HG03565 (cell line): ENCODE measurements at regions not wholly inside any gene's neighbourhood (a gene's known extent, or its start where the extent isn't known, plus 50 kb on each side); places are given as distances from the start of the nearest gene placed in this dataset.

Source experiments
- ATAC-seq: cut with Tn5 transposase; IDR thresholded peaks from one replicate; pipeline ENCODE4 v1.9.1; 2021; ENCODE audit warnings: mild to moderate bottlenecking, moderate library complexity; ENCODE audit not compliant: unreplicated experiment

DNA sequence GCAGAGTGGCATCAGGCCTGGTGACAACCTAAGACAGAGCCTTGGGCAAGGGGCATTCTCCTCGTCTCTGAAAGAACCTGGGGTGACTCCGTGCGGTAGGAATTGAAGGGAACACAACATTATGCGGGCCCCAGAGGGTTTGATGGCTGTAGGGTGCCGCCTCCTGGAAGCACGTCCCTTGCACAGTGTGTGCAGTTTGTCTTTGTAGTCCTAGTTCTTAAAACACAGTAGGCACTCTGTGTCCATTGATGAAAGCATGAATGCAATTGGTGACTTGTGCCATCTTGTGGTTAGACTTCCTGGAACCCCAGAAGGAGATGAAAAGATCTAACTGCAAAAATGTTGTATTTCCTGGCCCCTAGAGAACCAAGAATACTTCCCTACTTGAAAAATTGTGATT, 279.8 kb downstream of the UTP18 start:
- no peak for ATAC-seq

DNA sequence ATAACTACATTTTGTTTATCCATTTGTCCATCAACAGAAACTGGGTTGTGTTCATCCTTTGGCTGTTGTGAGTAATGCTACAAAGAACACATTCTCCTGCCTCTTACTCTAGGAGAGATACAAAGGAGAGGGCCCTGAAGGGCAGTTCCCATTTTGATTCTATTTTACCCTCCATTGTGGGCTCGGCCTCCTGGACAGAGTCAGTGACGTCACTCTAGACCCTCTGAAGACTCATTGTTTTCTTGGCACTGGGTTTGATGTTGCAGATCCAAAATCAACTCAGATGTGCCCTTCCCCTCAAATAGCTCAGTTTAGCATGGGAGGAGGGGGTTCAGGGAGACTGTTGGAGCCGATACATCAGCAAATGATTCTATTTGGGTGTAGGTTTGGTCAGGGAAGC, 280.9 kb downstream of the UTP18 start:
- no peak for ATAC-seq

DNA sequence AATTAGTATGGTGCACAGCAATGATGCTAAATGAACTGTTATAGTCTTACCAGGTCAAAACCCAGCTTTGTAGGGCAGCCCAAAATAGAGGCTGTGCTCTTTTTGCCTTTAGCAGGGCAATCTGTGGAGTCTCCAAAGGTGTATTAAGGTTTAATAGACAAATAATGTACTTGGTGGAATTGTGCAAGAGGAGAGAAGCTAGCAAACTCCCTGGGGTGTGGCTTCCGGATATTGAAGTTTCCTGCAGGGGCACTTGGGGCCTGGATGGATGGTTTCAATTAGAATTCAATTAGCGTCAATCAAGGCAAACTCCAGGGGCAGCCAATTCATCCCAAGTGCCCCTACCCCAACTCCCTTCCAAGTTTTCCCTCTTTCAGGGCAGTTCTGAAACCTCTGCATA, 285.8 kb downstream of the UTP18 start:
- no peak for ATAC-seq

DNA sequence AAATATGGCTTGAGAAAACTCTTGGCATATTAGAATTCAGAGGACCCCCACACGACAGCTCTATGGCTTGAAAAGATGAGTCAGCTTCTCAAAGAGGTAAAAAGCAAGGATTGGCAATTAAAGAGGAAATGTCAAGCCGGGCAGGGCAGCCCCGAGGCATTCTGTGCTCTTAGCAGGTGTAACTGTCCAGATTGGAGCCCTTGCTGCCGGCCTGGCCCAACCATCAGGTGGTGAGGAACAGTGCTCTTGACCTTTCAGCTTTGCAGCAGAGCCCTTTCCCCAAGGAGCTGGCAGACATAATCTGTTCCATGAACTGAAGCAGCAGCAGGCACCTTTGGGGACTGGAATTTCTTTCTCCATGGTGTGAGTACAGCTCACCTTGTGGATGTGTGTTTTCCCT, 287.8 kb downstream of the UTP18 start:
- ATAC-seq = no peak

DNA sequence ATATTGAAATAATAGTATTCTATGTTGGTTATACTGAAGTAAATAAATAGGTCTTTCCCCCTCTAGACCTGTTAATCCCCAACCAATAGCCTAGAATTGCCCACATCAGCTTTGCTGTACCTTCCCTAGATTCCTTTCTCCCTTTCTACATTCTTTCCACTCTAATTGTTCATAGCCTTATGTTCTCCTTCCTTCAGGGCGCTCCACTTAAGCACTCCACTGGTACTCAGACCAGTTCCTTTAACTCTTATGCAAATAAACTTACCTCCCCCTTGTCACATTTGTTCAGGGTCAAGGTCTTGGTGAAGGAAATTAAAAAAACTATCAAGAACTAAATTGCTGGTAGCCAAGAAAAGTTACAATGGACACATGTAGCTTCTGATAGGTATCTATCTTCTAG, 294.8 kb downstream of the UTP18 start:
- ATAC-seq = no peak

DNA sequence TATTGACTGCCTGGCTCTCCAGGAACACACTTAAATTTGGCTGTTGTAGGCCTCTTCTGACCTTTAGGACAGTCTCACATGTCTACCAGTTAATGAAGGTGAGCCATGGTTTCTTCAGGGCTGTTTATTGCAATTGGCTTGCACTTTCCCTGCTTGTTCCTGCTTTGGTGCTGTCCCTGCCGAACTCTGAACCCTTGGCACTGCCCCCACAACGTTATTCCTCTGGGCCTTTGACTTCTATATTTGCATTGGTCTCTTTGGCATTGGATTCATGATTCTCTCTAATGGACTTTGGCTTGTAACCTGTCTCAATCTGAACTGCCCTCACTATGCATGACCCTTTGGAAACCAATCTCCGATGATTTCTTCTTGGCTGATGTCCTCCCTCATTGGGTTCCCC, 299.4 kb downstream of the UTP18 start:
- ATAC-seq = no peak

DNA sequence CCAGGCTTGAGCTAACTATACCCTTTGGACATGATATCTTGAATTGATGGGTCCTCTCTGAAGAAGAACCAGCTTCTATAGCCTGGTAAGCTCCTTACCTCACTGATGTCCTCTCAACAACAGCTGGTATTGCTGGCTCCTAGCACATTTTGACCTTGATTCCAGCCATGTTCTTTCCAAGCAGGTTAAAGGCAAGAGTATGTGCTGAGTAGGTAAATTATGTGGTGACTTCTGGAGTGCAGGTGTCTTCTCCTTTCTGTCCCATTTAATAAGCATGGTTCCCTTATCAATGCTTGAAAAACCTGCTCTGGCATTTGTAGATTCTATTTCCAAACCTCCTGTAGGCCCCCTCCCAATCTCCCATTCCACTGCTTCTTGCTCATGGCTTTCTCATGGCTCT, 300.1 kb downstream of the UTP18 start:
- no peak for ATAC-seq

DNA sequence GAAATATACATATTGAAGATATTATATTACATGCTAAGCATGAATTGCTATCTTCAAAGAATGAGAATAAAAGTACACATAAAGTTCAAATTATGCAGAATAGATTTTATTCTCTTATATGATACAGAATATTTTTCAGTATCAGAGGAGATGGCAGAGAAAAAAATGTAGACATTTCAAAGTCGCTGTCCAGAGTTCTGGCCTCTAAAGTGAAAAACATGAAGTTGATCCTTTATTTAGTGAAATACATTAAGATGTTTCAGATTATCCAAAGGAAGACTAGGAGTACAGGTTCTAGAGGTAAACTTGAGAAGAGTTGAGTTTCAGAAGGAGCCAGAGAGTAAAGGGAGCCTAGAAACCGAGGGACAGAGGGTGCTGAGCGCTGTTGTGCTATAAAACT, 303.6 kb downstream of the UTP18 start:
- no peak for ATAC-seq

DNA sequence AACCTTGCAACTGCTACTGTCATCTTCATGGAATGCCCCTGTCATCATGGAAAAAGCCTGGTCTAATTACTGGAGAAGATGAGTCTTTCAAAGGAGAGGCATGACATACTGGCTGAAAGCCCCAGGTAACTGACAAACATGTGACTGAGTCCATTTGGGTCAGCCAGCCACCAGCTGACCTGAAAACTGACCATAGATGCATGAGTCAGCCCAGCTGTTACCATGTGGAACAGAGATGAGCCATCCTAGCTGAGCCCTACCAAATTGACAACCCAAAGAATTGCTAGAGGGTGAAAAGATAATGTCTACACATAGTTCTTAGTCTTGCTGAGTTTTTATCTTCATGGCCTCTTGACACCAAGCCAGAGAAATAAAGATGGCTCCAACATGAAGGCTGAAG, 311.8 kb downstream of the UTP18 start:
- no peak for ATAC-seq
